ENCODE measurements at regions not wholly inside any gene's neighbourhood (a gene's known extent, or its start where the extent isn't known, plus 50 kb on each side); places are given as distances from the start of the nearest gene placed in this dataset.

DNA sequence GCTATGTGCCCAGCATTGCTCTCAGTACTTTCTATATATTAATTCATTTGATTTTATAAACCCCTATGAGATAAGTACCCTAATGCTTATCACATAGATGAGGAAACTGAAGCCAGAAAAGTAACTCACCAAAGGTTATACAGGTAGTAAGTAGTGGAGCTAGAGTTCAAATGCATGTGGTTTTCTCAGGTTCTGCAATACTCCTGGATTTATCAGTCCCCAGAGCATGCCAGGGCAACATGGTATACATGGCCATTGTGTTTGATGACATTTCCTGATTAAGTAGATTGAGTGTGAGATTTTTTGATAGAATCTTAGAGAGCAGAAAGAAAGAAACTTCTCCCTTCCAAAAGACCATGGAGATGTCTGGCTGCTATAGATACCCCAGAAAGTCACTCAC is 233.1 kb downstream of the IKZF2 start:
- TF ChIP-seq, protein P1, sequence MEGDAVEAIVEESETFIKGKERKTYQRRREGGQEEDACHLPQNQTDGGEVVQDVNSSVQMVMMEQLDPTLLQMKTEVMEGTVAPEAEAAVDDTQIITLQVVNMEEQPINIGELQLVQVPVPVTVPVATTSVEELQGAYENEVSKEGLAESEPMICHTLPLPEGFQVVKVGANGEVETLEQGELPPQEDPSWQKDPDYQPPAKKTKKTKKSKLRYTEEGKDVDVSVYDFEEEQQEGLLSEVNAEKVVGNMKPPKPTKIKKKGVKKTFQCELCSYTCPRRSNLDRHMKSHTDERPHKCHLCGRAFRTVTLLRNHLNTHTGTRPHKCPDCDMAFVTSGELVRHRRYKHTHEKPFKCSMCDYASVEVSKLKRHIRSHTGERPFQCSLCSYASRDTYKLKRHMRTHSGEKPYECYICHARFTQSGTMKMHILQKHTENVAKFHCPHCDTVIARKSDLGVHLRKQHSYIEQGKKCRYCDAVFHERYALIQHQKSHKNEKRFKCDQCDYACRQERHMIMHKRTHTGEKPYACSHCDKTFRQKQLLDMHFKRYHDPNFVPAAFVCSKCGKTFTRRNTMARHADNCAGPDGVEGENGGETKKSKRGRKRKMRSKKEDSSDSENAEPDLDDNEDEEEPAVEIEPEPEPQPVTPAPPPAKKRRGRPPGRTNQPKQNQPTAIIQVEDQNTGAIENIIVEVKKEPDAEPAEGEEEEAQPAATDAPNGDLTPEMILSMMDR (IDR thresholded peaks at IDR 0.05), result no peak
- no peak for TF ChIP-seq POLR2A (IDR thresholded peaks at IDR 0.05)

Data from Peyer's patch (tissue), 4 donors.